ENCODE measurements at regions not wholly inside any gene's neighbourhood (a gene's known extent, or its start where the extent isn't known, plus 50 kb on each side); places are given as distances from the start of the nearest gene placed in this dataset.

DNA sequence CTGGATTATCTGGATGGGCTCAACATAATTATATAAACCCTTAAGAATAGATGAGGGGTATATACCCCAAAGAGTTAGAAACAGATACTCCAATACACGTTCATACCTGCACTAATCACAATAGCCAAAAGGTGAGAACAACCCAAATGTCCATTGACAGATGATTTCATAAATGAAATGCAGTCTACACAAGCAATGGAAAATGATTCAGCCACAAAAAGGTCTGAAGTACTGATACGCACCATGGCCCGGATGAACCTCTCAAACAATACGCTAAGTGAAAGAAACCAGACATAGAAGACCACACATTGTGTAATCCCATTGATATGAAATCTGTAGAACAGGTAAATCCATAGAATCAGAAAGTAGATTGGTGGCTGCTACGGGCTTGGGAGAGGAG, 316.8 kb downstream of the LPIN1 start:
- no peak for DNase-seq

DNA sequence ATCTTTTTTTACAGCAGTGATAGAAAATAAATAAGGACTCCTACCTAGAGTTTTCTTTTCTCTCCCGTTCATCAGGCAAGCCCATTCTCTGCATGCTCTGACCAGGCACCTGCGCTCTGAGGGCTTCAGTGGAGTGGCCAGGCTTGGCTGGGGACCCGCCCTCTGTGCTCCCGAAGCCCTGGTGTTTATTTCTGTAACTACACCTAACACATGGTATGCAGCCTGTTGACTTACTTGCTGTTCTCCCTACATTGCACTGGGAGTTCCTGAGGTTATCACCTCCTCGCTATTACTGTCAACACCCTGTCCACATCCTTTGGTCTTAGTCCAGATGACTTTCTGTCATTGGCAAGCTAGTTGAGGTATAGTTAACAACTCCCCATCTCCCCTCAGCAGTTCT, 317.7 kb downstream of the LPIN1 start:
- no peak for DNase-seq

DNA sequence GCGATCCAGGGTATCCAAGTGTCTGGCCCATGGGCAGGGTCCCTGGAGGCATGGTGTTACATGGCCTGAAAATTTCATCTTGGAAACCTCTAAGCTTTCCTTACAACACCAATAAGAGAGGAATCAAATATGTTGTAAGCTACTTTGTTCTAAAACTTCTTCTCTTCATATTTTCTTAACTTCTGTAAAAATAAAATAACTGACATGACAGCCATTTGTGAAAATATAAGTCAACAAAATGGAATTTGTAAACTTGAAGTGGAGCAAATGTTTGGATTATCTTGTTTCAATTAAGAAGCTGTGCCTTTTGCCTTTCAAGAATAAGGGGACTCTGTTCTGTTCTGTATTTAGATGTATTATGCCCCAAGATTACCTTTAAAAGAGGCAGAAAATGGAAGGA, 319.7 kb downstream of the LPIN1 start:
- no peak for DNase-seq

DNA sequence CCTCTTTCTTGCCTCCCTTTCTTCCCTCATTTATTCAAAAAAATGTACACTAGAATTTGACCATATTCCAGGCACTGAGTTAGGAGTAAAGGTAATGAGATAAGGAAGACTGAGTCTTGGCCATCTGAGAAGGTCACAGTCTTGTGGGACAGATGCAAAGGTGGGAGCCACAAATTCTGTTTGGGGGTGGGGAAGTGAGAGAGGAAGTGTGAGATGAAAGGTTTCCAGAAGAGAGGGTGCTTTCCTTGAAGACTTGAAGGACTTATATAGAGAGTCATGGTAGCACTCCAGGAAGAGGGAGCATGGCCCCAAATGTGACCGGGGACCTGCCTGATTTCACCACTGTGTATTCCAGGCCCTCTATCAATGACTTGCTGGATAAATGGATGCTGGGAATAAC, 320.6 kb downstream of the LPIN1 start:
- DNase-seq: no peak

DNA sequence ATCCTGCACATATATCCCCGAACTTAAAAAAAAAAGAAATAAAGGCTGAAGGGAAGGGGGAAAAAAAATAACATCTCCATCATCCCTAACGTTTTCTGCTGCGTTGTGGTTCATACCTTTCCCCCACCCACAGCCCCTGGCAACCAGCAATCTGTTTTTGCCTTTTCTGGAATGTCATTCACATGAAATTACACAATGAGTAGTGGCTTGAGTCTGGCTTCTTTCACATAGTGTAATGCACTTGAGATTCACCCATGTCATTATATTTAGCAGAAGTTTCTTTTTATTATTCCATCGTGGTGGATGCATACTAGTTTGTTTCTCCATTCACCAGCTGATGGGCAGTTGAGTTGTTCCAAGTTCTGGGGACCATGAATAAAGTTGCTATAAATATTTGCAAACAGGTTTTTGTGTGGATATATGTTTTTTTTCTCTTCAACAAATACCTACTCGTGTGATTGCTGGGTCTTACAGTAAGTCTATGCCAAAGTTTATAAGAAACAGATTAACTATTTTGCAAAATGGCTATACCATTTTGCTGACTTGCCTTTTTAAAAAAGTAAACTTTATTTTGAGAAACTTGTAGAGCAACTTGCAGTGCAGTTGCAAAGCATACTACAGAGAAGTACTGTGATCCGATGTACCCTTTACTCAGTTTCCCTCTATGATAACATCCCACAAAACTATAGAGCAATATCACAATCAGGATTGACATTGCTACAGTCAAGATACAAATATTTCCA, 322.5 kb downstream of the LPIN1 start:
- no peak for DNase-seq

DNA sequence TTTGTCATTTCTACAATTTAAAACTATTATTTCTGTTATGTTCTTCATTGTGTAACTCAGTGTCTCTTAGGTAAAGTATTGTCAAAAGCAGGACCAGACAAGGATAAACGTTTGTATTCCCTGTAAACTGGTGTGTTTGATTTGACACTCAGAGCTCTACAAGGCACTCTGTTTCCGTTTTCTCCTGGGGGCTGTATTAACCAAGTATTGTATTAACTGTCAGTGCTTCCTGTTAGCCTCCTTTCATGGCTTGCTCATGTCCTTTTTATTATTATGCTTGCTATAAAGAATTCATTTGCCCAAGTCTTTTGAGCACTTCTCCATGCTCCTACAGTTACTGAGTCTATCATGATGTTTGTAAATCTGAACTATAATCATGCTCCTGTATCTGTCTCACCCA, 323.7 kb downstream of the LPIN1 start:
- no peak for DNase-seq

DNA sequence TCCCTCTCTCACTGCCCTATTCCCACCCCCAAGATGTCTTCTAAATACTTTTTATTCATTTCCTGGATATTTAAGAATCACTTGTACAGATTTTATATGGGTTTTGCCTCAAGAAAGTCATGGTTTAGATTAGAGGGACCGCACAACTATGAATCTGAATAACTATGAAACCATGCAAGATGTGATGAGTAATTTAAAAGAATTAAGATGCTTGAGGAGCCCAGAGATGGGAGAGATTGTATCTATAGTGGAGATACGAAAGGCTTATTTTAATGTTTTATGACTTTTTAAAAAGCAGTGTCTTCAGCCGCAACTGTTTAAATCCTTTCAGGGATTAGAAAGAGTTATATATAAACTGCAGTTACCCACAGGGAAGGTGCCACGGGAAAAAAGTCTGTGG, 324.1 kb downstream of the LPIN1 start:
- DNase-seq: no peak

DNA sequence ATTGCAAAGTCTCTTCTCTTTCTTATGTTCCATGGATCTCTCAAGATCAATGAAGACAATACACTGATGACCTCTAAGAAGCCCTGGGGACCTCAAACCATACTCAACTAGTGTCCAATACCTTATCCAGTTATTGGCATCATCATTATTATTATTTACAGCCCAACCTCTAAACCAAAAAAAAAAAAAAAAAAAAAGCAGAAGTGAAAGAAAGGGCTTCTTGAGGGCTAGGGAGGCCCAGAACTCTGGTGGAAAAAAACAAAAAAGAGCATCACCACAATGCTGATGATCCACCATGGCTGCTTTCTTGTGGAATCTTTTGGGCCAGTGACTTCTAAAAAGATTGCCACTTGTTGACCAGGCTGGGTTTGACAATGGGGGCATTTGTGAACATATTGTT, 324.9 kb downstream of the LPIN1 start:
- no peak for DNase-seq

DNA sequence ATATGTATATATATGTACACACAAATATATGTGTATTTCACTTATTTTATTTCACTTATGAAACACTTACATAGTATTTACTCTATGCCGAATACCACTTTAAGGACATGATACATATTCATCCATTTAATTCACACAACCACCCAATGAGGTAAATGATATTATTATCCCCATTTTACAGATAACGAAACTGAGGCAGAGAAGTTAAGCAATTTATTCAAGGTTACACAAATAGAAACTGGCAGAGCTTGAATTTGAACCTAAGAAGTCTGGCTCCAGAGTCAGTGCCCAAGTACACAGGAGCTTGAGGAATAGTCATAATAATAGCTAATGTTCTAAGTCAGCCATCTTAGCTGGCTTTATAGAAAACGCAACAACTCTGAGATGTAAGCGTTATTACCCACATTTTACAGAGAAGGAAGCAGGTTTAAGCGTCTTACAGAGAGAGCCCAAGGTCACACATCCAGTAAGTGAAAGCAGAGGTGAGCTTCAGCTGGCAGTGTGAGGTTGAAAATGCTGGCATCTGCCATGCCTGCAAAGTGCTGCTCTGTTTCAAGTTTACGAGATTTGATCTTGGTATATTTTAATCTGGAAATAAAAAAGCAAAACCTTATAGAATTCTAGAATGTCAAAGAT, 326.9 kb downstream of the LPIN1 start:
- no peak for DNase-seq

DNA sequence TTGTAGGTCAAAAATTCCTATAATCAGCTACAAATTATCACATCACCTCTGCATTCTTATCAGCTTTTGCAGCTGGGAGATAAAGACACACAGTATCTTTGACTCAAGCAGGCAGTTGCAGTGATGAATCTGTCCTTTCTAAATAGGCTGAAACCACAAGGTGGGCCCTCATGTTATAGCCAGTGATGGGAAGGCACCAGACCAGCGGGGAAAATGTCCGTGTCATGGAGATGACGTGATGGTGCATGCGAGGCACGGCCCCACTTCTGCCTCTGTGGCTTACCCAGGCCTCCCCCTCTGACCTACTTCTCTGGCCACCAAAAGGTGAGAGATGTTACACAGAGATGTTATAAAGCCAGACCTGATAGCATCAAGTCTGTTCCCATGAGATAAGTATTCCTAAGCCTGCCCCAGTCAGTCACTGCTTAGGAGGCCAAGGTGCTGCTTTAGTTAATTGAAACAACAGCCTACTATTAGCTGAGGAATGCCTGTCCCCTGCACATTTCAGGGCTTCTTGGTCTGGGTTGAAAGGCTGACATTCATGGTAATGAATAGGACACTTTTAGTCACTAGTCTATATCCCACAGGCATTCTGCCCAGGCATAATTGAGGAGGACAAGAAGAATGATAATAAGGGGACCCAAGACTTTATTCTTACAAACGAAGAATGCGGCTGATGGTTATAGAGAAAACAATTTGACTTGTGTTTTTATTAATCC, 327.9 kb downstream of the LPIN1 start:
- no peak for DNase-seq

DNA sequence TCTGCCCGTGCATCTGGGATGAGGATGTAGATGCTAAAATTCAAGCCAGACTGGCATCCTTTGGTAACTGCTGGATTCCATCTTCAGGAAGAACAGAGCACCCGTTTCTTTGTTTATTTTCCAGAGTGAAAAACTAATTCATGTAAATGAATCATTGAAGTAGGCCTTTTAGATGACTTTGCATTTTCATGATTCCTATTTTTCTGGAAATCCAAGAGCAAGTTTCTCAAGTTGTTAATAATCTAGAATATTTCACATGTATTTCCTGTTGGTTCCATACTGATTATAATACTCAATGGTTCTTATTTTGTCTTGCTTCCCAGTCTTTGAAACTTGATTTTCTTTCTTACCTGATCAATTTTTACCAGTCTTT, 328.4 kb downstream of the LPIN1 start:
- DNase-seq: no peak

DNA sequence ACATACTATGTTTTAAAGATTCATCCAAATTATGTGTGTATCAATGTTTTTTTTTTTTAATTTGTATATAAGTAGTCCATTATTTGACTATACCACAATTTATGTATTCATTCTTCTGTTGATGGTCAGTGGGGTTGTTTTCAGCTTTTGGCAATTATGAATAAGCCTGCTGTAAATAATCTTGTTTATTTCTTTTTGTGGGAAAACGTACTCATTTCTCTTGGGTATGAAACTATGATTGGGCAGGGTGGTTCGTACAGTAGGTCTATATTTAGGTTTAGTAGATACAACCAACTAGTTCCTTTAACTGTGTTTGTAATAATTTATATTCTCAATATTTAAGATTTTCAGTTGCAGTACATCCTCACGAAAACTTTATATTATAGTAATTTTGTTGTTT, 329.2 kb downstream of the LPIN1 start:
- no peak for DNase-seq

DNA sequence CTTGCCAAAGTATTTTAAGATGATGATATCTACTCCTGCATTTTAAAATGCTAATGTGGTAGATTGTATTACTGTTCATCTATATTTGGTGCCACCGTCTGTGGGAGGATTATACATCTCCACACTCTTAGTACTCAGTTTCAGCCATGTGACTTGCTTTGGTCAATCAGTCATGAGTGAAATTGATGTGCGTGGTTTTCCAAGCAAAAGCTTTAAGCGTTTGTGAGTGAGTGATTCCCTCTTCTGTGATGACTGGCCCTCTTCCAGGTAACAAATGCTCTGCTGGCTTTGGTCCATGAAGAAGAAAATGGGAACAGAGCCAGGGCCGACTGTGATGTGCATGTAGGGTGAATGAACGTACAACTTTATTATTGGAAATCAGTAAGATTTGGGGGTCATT, 330.4 kb downstream of the LPIN1 start:
- peak; percentile 48 to 83 for DNase-seq

DNA sequence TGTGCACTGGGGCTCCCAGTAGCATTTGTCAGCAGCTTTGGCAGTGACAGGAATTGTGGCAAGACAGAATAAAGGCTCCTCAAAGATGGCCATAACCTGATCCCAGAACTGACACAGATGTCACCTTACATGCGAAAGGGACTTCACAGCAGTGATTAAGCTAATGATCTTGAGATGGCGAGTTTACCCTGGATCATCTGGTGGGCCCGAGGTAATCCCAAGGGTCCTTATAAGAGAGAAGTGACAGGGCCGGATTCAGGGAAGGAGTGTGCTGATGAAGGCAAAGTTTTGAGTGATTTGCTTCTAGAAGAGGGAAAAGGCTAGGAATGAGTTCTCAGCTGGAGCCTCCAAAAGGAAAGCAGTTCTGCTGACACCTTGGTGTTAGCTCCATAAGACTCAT, 333.9 kb downstream of the LPIN1 start:
- DNase-seq: no peak

DNA sequence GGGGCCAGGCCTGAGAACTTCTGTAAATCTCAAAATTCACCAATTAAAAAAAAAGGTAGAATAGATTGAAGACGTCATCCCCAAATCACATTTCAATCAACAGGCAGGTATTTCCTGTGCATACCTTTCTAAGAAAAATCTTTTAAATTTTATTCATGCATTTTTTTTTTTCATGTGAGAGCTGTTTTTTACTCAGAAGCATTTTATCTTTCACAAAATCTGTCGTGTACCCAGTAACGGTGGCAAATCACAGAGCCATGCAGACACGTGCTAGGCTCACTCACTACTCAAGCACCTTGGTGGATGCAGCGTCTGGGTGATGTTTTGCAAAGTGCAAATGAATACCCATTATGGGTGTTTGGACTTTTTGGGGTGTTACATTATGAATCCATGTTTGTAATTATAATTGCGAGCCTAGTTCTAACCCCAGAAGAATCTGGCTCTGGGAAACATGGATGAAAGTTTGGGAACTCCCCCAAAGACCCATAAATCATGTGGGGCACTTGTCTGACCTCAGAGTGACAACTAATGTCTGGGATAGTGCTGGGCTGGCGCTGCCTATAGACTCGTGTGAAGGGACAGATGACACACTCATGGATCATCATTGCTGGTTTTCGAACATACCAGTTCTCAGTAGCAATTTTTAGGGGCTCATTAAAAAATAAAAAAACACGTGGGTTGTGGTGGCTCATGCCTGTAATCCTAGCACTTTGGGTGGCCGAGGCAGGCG, 335.2 kb downstream of the LPIN1 start:
- no peak for DNase-seq

DNA sequence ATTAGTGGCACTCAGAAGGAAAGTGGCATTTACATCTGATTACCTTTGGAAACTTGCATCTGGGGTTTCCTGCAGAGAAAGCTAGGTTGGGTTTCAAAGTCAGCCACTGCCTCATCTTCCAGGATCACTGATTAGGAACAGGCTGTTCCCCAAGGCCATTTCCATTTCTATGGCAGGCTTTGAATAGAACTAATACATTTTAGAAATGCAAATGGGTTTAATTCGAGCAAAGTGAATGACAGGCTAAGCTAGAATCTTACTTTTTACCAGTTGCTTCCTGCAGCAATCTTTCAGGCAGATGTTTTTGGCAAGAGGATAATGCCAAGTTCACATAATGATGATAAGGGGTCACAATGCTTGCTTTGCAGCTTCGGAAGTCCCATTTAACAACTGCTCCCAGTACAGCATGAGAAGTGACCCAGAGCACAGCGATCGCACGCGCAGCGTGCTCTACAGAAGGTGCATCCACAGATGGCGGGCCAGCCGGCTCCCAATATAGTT, 336.7 kb downstream of the LPIN1 start:
- no peak for DNase-seq

DNA sequence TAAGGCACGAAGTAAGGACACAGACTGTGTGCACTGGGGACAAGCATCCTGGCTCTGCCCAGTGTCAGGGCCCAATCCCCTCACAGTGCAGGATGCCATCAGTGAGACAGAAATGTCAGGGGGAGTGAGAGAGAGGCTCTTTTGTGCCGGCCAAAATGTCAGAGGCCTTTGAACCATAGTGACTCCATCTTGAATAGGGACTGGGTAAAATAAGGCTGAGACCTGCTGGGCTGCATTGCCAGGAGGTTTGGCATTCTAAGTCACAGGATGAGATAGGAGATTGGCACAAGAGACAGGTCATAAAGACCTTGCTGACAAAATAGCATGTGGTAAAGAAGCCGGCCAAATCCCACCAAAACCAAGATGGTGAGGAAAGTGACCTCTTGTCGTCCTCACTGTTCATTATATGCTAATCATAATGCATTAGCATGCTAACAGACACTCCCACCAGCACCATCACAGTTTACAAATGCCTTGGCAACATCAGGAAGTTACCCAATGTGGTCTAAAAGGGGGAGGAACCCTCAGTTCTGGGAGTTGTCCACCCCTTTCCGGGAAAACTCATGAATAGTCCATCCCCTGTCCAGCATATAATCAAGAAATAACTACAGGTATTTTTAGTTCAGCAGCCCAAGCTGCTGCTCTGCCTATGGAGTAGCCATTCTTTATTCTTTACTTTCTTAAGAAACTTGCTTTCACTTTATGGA, 337.4 kb downstream of the LPIN1 start:
- no peak for DNase-seq

DNA sequence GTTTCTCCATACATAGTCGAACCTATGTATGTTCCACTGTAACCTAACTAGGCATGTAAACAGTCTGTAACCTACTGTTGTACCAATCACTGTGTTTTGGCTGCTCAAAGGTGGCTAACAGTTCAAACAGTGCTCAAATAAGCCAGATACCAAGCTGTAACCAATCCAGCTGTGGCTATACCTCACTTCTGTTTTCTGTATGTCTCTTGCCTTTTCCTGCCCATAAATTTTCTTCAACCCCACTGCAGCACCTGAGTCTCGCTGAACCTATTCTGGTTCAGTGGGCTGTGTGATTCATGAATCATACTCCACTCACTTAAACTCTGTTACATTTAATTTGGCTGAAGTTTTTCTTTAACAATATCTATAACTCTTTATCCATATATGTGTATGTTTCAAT, 340.7 kb downstream of the LPIN1 start:
- no peak for DNase-seq

DNA sequence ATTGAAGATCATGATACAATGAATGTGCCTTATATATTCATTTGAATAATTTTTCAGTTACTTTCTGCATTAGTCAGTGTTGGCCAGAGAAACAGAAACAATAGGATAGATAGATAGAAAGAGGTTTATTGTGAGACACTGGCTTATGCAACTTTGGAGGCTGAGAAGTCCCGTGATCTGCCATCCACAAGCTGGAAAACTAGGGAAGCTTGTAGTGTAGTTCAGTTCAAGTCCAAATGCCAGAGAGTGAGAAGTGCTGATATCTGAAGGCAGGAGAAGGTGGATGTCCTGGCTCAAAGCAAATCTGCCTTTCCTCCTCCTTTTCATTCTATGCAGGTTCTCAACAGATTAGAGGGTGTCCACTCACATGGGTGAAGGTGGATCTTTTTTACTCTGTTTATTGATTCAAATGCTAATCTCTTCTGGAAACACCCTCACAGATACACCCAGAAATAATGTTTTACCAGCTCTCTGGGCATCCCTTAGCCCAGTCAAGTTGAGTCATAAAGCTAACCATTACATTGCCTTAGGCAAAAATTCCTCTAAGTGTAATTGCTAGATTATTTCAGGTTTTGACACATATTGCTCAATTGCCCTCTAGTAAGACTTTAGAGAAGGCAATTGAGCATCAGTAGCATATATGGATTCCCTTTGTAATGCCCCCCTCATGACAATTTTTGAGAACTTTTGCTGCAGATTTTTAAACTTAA, 341.4 kb downstream of the LPIN1 start:
- DNase-seq: no peak

DNA sequence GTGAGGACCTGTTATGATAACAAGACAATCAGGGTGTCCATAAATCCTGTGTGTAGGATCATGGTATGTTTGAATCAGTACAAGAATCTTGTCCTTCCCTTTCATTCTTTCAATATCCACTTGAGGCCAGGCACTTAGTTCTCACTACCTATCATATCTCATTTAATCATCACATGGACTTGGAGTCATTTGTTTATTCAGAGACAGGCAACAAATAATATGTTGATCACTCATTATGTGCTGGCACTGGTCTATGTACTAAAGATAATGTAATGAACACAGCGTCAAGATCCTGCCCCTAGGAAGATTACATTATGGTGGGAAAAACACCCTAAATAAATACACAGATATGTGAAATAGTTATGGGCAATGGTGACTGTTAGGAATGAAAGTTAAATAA, 342.6 kb downstream of the LPIN1 start:
- DNase-seq: no peak

DNA sequence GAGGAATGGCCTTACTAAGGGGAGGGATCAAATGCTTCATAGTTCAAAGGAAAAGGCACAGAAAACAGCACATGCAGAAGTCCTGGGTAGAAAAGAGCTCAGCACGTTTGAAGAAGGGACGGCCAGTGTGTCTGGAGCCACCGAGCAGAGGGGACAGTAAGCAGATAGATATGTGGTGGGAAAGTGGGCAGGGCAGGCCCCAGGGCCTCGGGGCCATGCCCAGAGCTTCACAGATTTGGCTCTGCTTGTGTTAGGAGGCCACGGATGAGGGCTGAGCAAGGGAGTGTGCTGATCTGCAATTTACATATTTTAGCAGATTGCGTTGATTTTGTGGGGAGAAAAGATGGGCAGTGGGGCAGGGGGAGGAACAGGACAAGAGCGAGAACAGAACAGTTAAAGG, 343.1 kb downstream of the LPIN1 start:
- DNase-seq: no peak

DNA sequence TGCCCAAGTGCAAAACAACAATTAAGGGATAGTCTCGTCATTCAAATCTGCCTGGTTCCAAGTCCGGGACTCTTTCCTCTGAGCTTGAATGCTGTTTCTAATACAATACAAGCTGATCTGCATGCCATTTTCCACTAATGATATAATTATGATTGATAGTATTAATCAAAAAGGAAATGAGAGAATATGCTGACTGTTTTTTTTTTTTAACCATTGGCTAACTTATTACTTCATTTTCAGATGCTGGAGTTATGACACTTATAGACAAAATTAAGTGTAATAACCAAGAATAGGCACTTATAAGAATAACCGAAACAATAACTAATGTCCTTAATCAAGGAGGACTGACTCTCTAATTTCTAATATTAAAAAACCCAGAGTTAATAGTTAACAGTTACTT, 343.6 kb downstream of the LPIN1 start:
- DNase-seq: no peak
